ENCODE measurements at regions not wholly inside any gene's neighbourhood (a gene's known extent, or its start where the extent isn't known, plus 50 kb on each side); places are given as distances from the start of the nearest gene placed in this dataset.

- TF ChIP-seq CTCF (IDR thresholded peaks at IDR 0.05; ENCODE audit: low read depth, low read length) (no peak), EZH2phosphoT487 (IDR thresholded peaks at IDR 0.05; ENCODE audit: low read depth) (no peak)
Observed at GRCh38 chr6:26268659-26269402, 96.2 kb upstream of the BTN3A2 start.
